H1 (cell line): ENCODE measurements at regions not wholly inside any gene's neighbourhood (a gene's known extent, or its start where the extent isn't known, plus 50 kb on each side); places are given as distances from the start of the nearest gene placed in this dataset.

Source experiments
- CBX5 ChIP-seq: fragments of 300-800, 300-1000 bp; sonication (generic); IDR thresholded peaks from 2 replicates; pipeline ENCODE4 v1.7.1; 2016; ENCODE audit warnings: antibody characterized with exemption, low read length, low read depth
- JUN ChIP-seq: IDR thresholded peaks from 2 replicates; pipeline ENCODE4 v1.6.1; 2011; ENCODE audit warnings: low read depth, mild to moderate bottlenecking, improper control_type of control experiment, low read length
- POLR2A ChIP-seq, 2 experiments: IDR thresholded peaks; 1 replicate in 1 of 2; 2 replicates in 1 of 2; pipeline ENCODE4 v1.6.1; 2011; ENCODE audit warnings: low read depth in 2 of 2, low read length in 2 of 2, mild to moderate bottlenecking in 2 of 2; ENCODE audit errors: control extremely low read depth in 1 of 2

DNA sequence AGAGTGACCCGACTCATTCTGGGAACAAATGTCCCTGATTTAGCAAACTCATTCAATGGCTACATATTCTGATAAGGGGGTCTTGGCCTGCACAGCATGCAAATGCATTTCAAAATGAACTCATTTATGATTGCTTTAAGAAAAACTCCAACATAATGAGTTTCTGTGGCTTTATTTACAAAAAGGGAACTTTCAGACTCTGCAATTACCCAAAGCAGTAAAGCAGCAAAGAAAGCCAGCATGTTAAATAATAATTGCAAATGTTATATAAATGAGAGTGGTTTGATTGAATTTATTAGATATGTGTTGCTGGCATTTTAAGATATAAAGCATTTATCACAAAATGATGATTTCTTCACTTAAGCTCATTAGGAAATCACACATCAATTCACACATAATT lies 295.7 kb downstream of the FBXW7 start:
- TF ChIP-seq POLR2A (IDR thresholded peaks at IDR 0.05; ENCODE audit: control extremely low read depth in 1 of 2, low read depth in 2 of 2, low read length in 2 of 2) (no peak), JUN (no peak), CBX5 (no peak)
